H9 (cell line): ENCODE measurements at regions not wholly inside any gene's neighbourhood (a gene's known extent, or its start where the extent isn't known, plus 50 kb on each side); places are given as distances from the start of the nearest gene placed in this dataset.

Experiments
- DNase-seq: peaks from one replicate; pipeline ENCODE4 v3.0.0-alpha.2; 2017
- H2AFZ ChIP-seq: one replicate; pipeline ENCODE4 v1.6.1; 2013; ENCODE audit warnings: mild to moderate bottlenecking, low read length, control low read depth, moderate library complexity
- H2AK5ac ChIP-seq: 2 replicates; pipeline ENCODE4 v1.6.1; 2013; ENCODE audit warnings: low read length, control low read depth, mixed read lengths; ENCODE audit not compliant: insufficient read length
- H2BK120ac ChIP-seq: one replicate; pipeline ENCODE4 v1.6.1; 2013; ENCODE audit warnings: low read depth, mild to moderate bottlenecking, low read length, control low read depth, inconsistent platforms; ENCODE audit not compliant: poor library complexity, severe bottlenecking
- H2BK12ac ChIP-seq: 2 replicates; pipeline ENCODE4 v1.6.1; 2013; ENCODE audit warnings: low read length, control low read depth, mixed read lengths, low read depth; ENCODE audit not compliant: insufficient read length
- H2BK15ac ChIP-seq: 2 replicates; pipeline ENCODE4 v1.6.1; 2013; ENCODE audit warnings: low read depth, low read length, control low read depth
- H2BK20ac ChIP-seq: one replicate; pipeline ENCODE4 v1.6.1; 2013; ENCODE audit warnings: low read depth, mild to moderate bottlenecking, low read length, control low read depth, inconsistent platforms; ENCODE audit not compliant: poor library complexity, severe bottlenecking
- H2BK5ac ChIP-seq: 2 replicates; pipeline ENCODE4 v1.6.1; 2013; ENCODE audit warnings: low read length, control low read depth, mixed read lengths; ENCODE audit not compliant: insufficient read length
- H3K14ac ChIP-seq: 2 replicates; pipeline ENCODE4 v1.6.1; 2013; ENCODE audit warnings: low read length, control low read depth; ENCODE audit not compliant: insufficient read depth
- H3K18ac ChIP-seq: 2 replicates; pipeline ENCODE4 v1.6.1; 2013; ENCODE audit warnings: low read depth, mild to moderate bottlenecking, mixed read lengths, low read length, control low read depth; ENCODE audit not compliant: insufficient read length
- H3K23ac ChIP-seq: 2 replicates; pipeline ENCODE4 v1.6.1; 2013; ENCODE audit warnings: low read length, control low read depth, mixed read lengths, low read depth; ENCODE audit not compliant: insufficient read length
- H3K23me2 ChIP-seq: 2 replicates; pipeline ENCODE4 v1.6.1; 2013; ENCODE audit warnings: low read depth, mild to moderate bottlenecking, mixed read lengths, low read length, control low read depth; ENCODE audit not compliant: insufficient read length, poor library complexity, severe bottlenecking
- H3K27ac ChIP-seq: 2 replicates; pipeline ENCODE4 v1.5.1; 2013; ENCODE audit warnings: low read length, control low read depth, mixed read lengths, low read depth; ENCODE audit not compliant: insufficient read length
- H3K27me3 ChIP-seq: 2 replicates; pipeline ENCODE4 v1.6.1; 2013; ENCODE audit warnings: low read length, control low read depth, inconsistent platforms; ENCODE audit not compliant: insufficient read depth
- H3K4ac ChIP-seq: 2 replicates; pipeline ENCODE4 v1.6.1; 2013; ENCODE audit warnings: low read depth, mild to moderate bottlenecking, control low read depth, inconsistent platforms, low read length, moderate library complexity
- H3K4me1 ChIP-seq: 2 replicates; pipeline ENCODE4 v1.6.1; 2013; ENCODE audit warnings: low read length, control low read depth, inconsistent platforms; ENCODE audit not compliant: insufficient read depth
- H3K4me2 ChIP-seq: 2 replicates; pipeline ENCODE4 v1.6.1; 2013; ENCODE audit warnings: low read length, control low read depth, mixed read lengths; ENCODE audit not compliant: insufficient read length, insufficient read depth
- H3K56ac ChIP-seq: 2 replicates; pipeline ENCODE4 v1.6.1; 2013; ENCODE audit warnings: low read depth, mild to moderate bottlenecking, mixed read lengths, low read length, control low read depth; ENCODE audit not compliant: insufficient read length
- H3K79me1 ChIP-seq: 2 replicates; pipeline ENCODE4 v1.6.1; 2013; ENCODE audit warnings: low read depth, mild to moderate bottlenecking, moderate library complexity, low read length, control low read depth, inconsistent platforms; ENCODE audit not compliant: insufficient read depth, poor library complexity, severe bottlenecking
- H3K79me2 ChIP-seq: 2 replicates; pipeline ENCODE4 v1.6.1; 2013; ENCODE audit warnings: low read length, control low read depth, inconsistent platforms; ENCODE audit not compliant: insufficient read depth
- H3K9ac ChIP-seq: 2 replicates; pipeline ENCODE4 v1.6.1; 2013; ENCODE audit warnings: low read length, control low read depth, mixed read lengths; ENCODE audit not compliant: insufficient read length; ENCODE audit errors: extremely low read depth
- H3K9me3 ChIP-seq: one replicate; pipeline ENCODE4 v1.6.1; 2013; ENCODE audit warnings: low read depth, low read length, inconsistent platforms; ENCODE audit not compliant: control insufficient read depth
- H3T11ph ChIP-seq: one replicate; pipeline ENCODE4 v1.6.1; 2013; ENCODE audit warnings: mild to moderate bottlenecking, low read length, control low read depth, inconsistent platforms
- H4K20me1 ChIP-seq: one replicate; pipeline ENCODE4 v1.6.1; 2013; ENCODE audit not compliant: control insufficient read depth, insufficient read length, insufficient read depth
- H4K5ac ChIP-seq: 2 replicates; pipeline ENCODE4 v1.6.1; 2013; ENCODE audit warnings: low read depth, mild to moderate bottlenecking, mixed read lengths, low read length, control low read depth; ENCODE audit not compliant: insufficient read length
- H4K8ac ChIP-seq: replicated peaks from 2 replicates; pipeline ENCODE4 v1.6.1; 2013; ENCODE audit warnings: low read length, control low read depth, mixed read lengths, low read depth; ENCODE audit not compliant: insufficient read length
- H4K91ac ChIP-seq: 2 replicates; pipeline ENCODE4 v1.6.1; 2013; ENCODE audit warnings: low read depth, mild to moderate bottlenecking, moderate library complexity, mixed read lengths, low read length, control low read depth; ENCODE audit not compliant: insufficient read length
- H3K27ac Mint-ChIP-seq, 3 experiments: 2 replicates in 2 of 3; 3 replicates in 1 of 3; pipeline ENCODE4 v1.8.0; 2020 to 2021; ENCODE audit warnings: mixed read lengths in 3 of 3, mild to moderate bottlenecking in 1 of 3, moderate library complexity in 1 of 3
- H3K27me3 Mint-ChIP-seq: 2 replicates; pipeline ENCODE4 v1.8.0; 2021; ENCODE audit warnings: low read depth, mild to moderate bottlenecking, moderate library complexity, mixed read lengths
- H3K36me3 Mint-ChIP-seq, 3 experiments: 2 replicates in 2 of 3; 3 replicates in 1 of 3; pipeline ENCODE4 v1.8.0; 2020 to 2021; ENCODE audit warnings: low read depth in 3 of 3, mixed read lengths in 3 of 3; ENCODE audit not compliant: insufficient read depth in 1 of 3
- H3K4me1 Mint-ChIP-seq, 2 experiments: 2 replicates each; pipeline ENCODE4 v1.8.0; 2020; ENCODE audit warnings: mixed read lengths in 2 of 2
- H3K4me3 Mint-ChIP-seq, 2 experiments: 2 replicates in 1 of 2; 3 replicates in 1 of 2; pipeline ENCODE4 v1.8.0; 2020 to 2021; ENCODE audit warnings: mild to moderate bottlenecking in 2 of 2, mixed read lengths in 2 of 2, moderate library complexity in 1 of 2
- H3K9me3 Mint-ChIP-seq, 2 experiments: 2 replicates in 1 of 2; 3 replicates in 1 of 2; pipeline ENCODE4 v1.8.0; 2020; ENCODE audit warnings: mild to moderate bottlenecking in 2 of 2, mixed read lengths in 2 of 2, moderate library complexity in 1 of 2
- WGBS: extraction: QIAGEN DNeasy Blood & Tissue Kit; methylation state at CpG from one replicate; pipeline ENCODE4 v1.1.7; 2013; ENCODE audit warnings: missing lambda C conversion rate, low lambda C conversion rate, mixed read lengths; ENCODE audit not compliant: insufficient read length; ENCODE audit errors: extremely low coverage; 5-methylcytosine and 5-hydroxymethylcytosine counted together
- TF ChIP-seq, protein P1 (sequence below): fragments of 200-600 bp; sonication (generic); conservative IDR thresholded peaks from 3 replicates; pipeline ENCODE4 v1.8.0; 2021; ENCODE audit warnings: antibody characterized with exemption, mild to moderate bottlenecking

DNA sequence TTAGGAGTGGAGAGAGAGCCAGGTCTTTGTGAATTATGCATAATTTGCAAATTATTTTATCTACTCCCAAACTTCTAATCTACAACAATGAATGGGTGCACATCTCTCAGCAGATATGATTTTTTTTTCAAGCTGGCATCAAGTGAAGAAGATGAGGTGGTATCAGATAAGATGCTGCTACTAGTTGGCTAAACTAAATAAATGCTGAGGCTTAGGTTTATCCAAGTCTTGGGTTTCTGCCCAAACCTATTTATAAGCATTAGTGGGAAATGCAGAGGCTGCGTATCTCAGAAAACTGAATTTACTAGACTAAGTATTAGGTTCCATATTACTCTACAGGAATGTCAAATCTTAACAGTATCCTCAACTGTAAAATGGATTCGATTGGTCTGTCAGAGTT is 703.0 kb upstream of the CELF2 start:
- Mint-ChIP-seq H3K9me3 (no peaks in the 10 kb centered on the region), H3K36me3 (no peaks in the 10 kb centered on the region; a peak in 1 of 7 replicates), H3K27me3 (no peaks in the 10 kb centered on the region), H3K4me3 (no peak overlapping the region), H3K27ac (no peak overlapping the region), H3K4me1 (peaks cover 4% of the 10 kb centered on the region in 2 experiments; a peak in 3 of 4 replicates)
- Histone ChIP-seq H4K5ac (no peak overlapping the region), H3K9ac (no peak overlapping the region), H2BK12ac (no peak overlapping the region), H3T11ph (no peak overlapping the region), H4K20me1 (no peaks in the 10 kb centered on the region), H3K23ac (no peak overlapping the region), H3K4me1 (no peaks in the 10 kb centered on the region), H2AFZ (no peak overlapping the region), H3K4ac (no peak overlapping the region), H2BK5ac (no peak overlapping the region), H3K4me2 (no peak overlapping the region), H3K18ac (no peak overlapping the region), H3K56ac (no peak overlapping the region), H4K8ac (no peak overlapping the region), H2BK120ac (no peak overlapping the region), H4K91ac (no peak overlapping the region), H3K14ac (no peak overlapping the region), H3K9me3 (no peaks in the 10 kb centered on the region), H2AK5ac (no peak overlapping the region), H2BK20ac (no peak overlapping the region), H2BK15ac (no peak overlapping the region), H3K27me3 (no peaks in the 10 kb centered on the region), H3K79me2 (no peaks in the 10 kb centered on the region), H3K79me1 (no peaks in the 10 kb centered on the region), H3K23me2 (no peaks in the 10 kb centered on the region), H3K27ac (no peak overlapping the region)
- no CpG with 5 or more reads among the region's 2 CpGs for WGBS
- DNase-seq: no peak
- TF ChIP-seq, protein P1, sequence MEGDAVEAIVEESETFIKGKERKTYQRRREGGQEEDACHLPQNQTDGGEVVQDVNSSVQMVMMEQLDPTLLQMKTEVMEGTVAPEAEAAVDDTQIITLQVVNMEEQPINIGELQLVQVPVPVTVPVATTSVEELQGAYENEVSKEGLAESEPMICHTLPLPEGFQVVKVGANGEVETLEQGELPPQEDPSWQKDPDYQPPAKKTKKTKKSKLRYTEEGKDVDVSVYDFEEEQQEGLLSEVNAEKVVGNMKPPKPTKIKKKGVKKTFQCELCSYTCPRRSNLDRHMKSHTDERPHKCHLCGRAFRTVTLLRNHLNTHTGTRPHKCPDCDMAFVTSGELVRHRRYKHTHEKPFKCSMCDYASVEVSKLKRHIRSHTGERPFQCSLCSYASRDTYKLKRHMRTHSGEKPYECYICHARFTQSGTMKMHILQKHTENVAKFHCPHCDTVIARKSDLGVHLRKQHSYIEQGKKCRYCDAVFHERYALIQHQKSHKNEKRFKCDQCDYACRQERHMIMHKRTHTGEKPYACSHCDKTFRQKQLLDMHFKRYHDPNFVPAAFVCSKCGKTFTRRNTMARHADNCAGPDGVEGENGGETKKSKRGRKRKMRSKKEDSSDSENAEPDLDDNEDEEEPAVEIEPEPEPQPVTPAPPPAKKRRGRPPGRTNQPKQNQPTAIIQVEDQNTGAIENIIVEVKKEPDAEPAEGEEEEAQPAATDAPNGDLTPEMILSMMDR: no peak
